ENCODE measurements at regions not wholly inside any gene's neighbourhood (a gene's known extent, or its start where the extent isn't known, plus 50 kb on each side); places are given as distances from the start of the nearest gene placed in this dataset.
"Not testable (repeated sequence)": the region's sequence is repeated elsewhere in the genome, so short reads cannot be mapped to it uniquely, and the experiment has no call there.

GRCh38 chr15:68482246-68482645 is 50.3 kb upstream of the ITGA11 start:
- DNase-seq = no peak

- DNase-seq = no peak
Measured at GRCh38 chr15:68483165-68483564, 51.2 kb upstream of the ITGA11 start.

- no peak for DNase-seq
Measured at GRCh38 chr15:68484220-68484619, 52.3 kb upstream of the ITGA11 start.

GRCh38 chr15:68484696-68485400 is 52.9 kb upstream of the ITGA11 start:
- DNase-seq = no peak

- DNase-seq = no peak
Measured at GRCh38 chr15:68485721-68486360, 53.9 kb upstream of the ITGA11 start.

GRCh38 chr15:68487087-68487843 is 55.3 kb upstream of the ITGA11 start:
- DNase-seq = no peak

- no peak for DNase-seq
Measured at GRCh38 chr15:68488290-68488689, 56.3 kb upstream of the ITGA11 start.

- DNase-seq = no peak
Measured at GRCh38 chr15:68488966-68489365, 57.0 kb upstream of the ITGA11 start.

- DNase-seq = no peak
Measured at GRCh38 chr15:68489421-68489820, 57.5 kb upstream of the ITGA11 start.

GRCh38 chr15:68491415-68492106 is 59.6 kb upstream of the ITGA11 start:
- no peak for DNase-seq

- no peak for DNase-seq
Measured at GRCh38 chr15:68492855-68493254, 60.9 kb upstream of the ITGA11 start.

- DNase-seq = no peak
Measured at GRCh38 chr15:68493629-68494028, 61.7 kb upstream of the ITGA11 start.

- no peak for DNase-seq
Measured at GRCh38 chr15:68494573-68495110, 62.7 kb upstream of the ITGA11 start.

GRCh38 chr15:68495221-68495950 is 63.4 kb upstream of the ITGA11 start:
- DNase-seq = no peak

- DNase-seq = no peak
Measured at GRCh38 chr15:68495981-68496705, 64.2 kb upstream of the ITGA11 start.

- not testable (repeated sequence) for DNase-seq
Measured at GRCh38 chr15:68496751-68497150, 64.8 kb upstream of the ITGA11 start.

GRCh38 chr15:68497206-68497910 is 65.4 kb upstream of the ITGA11 start:
- no peak for DNase-seq

GRCh38 chr15:68498076-68498475 is 66.1 kb upstream of the ITGA11 start:
- no peak for DNase-seq

- no peak for DNase-seq
Measured at GRCh38 chr15:68499620-68500312, 67.8 kb upstream of the ITGA11 start.
